PC-9 (cell line): ENCODE measurements at regions not wholly inside any gene's neighbourhood (a gene's known extent, or its start where the extent isn't known, plus 50 kb on each side); places are given as distances from the start of the nearest gene placed in this dataset.

Experiments used
- BruUV-seq: library from RNA; stranded (reverse); fragments of 400-500 nt; replicated peaks from 2 replicates; lab custom pipeline; 2021; lab: Mats Ljungman, UMichigan
- CTCF ChIA-PET: fragments of 300-600 bp; sonication (Branson Sonifier 250); formaldehyde crosslinking; loops from one replicate; lab custom pipeline; 2022; ENCODE audit warnings: antibody characterized with exemption; lab: Charles Lee
- POLR2A ChIA-PET: fragments of 300-600 bp; sonication (Branson Sonifier 250); formaldehyde crosslinking; loops from one replicate; lab custom pipeline; 2022; ENCODE audit warnings: antibody characterized with exemption; ENCODE audit not compliant: unreplicated experiment; lab: Charles Lee
- DNase-seq, 2 experiments: peaks; one replicate each; pipeline versions ENCODE4 v3.0.0 to v3.0.0-alpha.2; 2015 to 2022; ENCODE audit warnings: mixed read lengths in 1 of 2
- H2AFZ ChIP-seq: fragments of 200-600 bp; sonication (generic); 2 replicates; pipeline ENCODE4 v1.8.1; 2017; ENCODE audit warnings: antibody characterized with exemption
- H3F3A ChIP-seq: fragments of 200-600 bp; sonication (generic); 2 replicates; pipeline ENCODE4 v1.8.1; 2017; ENCODE audit warnings: antibody characterized with exemption, mild to moderate bottlenecking, low read depth; ENCODE audit not compliant: insufficient read depth
- H3K27ac ChIP-seq: fragments of 200-600 bp; sonication (generic); 2 replicates; pipeline ENCODE4 v1.6.1; 2016; ENCODE audit warnings: mixed run types
- H3K27me3 ChIP-seq: fragments of 200-600 bp; sonication (generic); 2 replicates; pipeline ENCODE4 v1.6.1; 2016; ENCODE audit warnings: low read depth, mixed run types; ENCODE audit not compliant: insufficient read depth
- H3K36me3 ChIP-seq: fragments of 200-600 bp; sonication (generic); 2 replicates; pipeline ENCODE4 v1.6.1; 2016; ENCODE audit warnings: low read depth, mixed run types
- H3K4me1 ChIP-seq: fragments of 200-600 bp; sonication (generic); replicated peaks from 2 replicates; pipeline ENCODE4 v1.6.1; 2016; ENCODE audit warnings: mixed run types; ENCODE audit not compliant: insufficient read depth
- H3K4me2 ChIP-seq: fragments of 200-600 bp; sonication (generic); 2 replicates; pipeline ENCODE4 v1.6.1; 2017; ENCODE audit warnings: mixed run types
- H3K4me3 ChIP-seq: fragments of 200-600 bp; sonication (generic); 2 replicates; pipeline ENCODE4 v1.6.1; 2016; ENCODE audit warnings: mixed run types
- H3K79me2 ChIP-seq: fragments of 200-600 bp; sonication (generic); 2 replicates; pipeline ENCODE4 v1.6.1; 2017; ENCODE audit warnings: low read depth, mixed run types
- H3K9me2 ChIP-seq: fragments of 200-600 bp; sonication (generic); 2 replicates; pipeline ENCODE4 v1.8.1; 2017; ENCODE audit warnings: mild to moderate bottlenecking; ENCODE audit not compliant: insufficient read depth
- H3K9me3 ChIP-seq: fragments of 200-600 bp; sonication (generic); 2 replicates; pipeline ENCODE4 v1.8.1; 2016; ENCODE audit warnings: low read depth; ENCODE audit not compliant: insufficient read depth
- H4K20me1 ChIP-seq: fragments of 200-600 bp; sonication (generic); 2 replicates; pipeline ENCODE4 v1.8.1; 2017; ENCODE audit not compliant: insufficient read depth
- EZH2 ChIP-seq: fragments of 200-600 bp; sonication (generic); IDR thresholded peaks from 2 replicates; pipeline ENCODE4 v1.8.0; 2017; ENCODE audit warnings: antibody characterized with exemption, low read depth
- intact Hi-C: fragments of 100-400 bp; cut with micrococcal nuclease; formaldehyde crosslinking; loops from one replicate; pipeline ENCODE4 v1.10.0; 2022; ENCODE audit not compliant: unreplicated experiment
- TF ChIP-seq, protein P1 (sequence below): fragments of 200-600 bp; sonication (generic); conservative IDR thresholded peaks from 2 replicates; pipeline ENCODE4 v1.6.1; 2017; ENCODE audit warnings: mixed run types, antibody characterized with exemption, mild to moderate bottlenecking, moderate library complexity

DNA sequence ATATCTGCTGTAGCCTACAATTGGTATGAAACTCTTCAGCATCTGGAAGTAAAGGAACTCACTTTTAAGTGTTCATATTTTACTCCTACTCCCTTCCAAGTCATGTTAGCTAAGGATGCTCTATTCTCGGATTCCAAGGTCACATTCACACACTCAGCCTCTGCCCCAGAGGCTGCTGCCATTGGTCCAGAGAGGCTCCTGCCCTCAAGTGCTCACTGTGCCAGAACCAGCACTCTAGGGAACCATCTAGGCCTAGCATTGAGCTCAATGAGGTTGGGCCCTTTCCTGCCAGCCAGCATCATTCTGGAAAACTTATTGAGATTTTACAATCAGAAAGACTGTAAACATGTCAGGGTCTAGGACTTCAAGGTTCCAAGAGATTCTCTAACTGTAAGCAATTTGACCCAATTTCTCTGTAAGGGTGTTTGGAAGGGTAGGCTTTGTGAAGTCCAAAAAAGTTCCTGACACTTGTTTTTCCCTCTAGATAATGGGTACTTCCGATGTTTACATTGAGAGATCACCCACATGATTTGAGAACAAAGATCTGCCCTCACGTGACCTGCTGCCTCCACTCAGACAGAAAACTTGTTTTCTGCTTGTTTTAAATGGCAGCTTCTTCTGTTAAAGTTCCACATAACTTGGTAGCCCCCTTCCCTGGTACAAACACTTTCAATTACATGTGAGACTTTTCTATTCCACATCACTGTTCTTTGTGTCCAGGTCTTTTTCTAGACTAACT is 94.9 kb downstream of the MAB21L3 start:
- H3F3A ChIP-seq = no peaks in the 10 kb centered on the region
- POLR2A ChIA-PET = no interaction called here
- no peaks in the 10 kb centered on the region for H3K9me3 ChIP-seq
- TF ChIP-seq, protein P1, sequence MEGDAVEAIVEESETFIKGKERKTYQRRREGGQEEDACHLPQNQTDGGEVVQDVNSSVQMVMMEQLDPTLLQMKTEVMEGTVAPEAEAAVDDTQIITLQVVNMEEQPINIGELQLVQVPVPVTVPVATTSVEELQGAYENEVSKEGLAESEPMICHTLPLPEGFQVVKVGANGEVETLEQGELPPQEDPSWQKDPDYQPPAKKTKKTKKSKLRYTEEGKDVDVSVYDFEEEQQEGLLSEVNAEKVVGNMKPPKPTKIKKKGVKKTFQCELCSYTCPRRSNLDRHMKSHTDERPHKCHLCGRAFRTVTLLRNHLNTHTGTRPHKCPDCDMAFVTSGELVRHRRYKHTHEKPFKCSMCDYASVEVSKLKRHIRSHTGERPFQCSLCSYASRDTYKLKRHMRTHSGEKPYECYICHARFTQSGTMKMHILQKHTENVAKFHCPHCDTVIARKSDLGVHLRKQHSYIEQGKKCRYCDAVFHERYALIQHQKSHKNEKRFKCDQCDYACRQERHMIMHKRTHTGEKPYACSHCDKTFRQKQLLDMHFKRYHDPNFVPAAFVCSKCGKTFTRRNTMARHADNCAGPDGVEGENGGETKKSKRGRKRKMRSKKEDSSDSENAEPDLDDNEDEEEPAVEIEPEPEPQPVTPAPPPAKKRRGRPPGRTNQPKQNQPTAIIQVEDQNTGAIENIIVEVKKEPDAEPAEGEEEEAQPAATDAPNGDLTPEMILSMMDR = no peak
- no peak for TF ChIP-seq EZH2
- no peaks in the 10 kb centered on the region for H3K4me1 ChIP-seq
- no TSS peak for BruUV-seq
- no peaks in the 10 kb centered on the region for H3K36me3 ChIP-seq
- H2AFZ ChIP-seq = no peak overlapping the region
- no peaks in the 10 kb centered on the region for H3K9me2 ChIP-seq
- H3K27ac ChIP-seq = no peak overlapping the region
- H4K20me1 ChIP-seq = no peaks in the 10 kb centered on the region
- no peaks in the 10 kb centered on the region for H3K27me3 ChIP-seq
- no peak overlapping the region for H3K4me2 ChIP-seq
- no peaks in the 10 kb centered on the region for H3K79me2 ChIP-seq
- DNase-seq = no peak
- CTCF ChIA-PET = no interaction called here
- intact Hi-C loops = no loop called here
- no peak overlapping the region for H3K4me3 ChIP-seq

DNA sequence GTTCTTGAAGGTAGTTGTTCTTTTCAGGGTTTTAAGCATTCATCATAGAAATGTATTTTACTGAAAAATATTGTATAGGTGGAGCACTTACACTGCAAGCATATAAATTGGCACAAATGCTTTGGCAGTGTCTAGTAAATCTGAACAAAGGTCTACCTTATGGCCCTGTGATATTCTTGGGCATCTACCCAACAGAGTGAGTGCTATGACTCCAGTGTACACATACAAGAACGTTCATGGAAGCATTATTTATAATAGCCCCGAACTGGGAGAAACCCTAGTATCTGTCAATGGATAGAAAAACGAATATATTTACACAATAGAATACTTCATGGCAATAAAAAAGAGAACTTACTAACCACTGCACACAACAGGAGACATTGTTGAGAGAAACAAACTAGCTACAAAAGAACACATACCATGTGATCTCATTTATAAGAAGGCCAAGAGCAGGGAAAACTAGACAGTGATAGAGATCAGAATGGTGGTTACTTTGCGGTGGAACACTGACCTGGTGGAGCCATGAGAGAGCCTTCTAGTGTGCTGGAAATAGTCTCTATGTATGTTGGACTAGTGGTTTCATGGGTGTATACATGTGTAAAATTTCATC is 96.0 kb downstream of the MAB21L3 start:
- H3K9me2 ChIP-seq = no peaks in the 10 kb centered on the region
- POLR2A ChIA-PET = interaction anchor here (0.6 kb wide), 1 partner anchor 9 kb away, joined by 11 read pairs; no protein-coding TSS in a partner anchor
- H3F3A ChIP-seq = no peaks in the 10 kb centered on the region
- no peak overlapping the region for H2AFZ ChIP-seq
- no peaks in the 10 kb centered on the region for H3K36me3 ChIP-seq
- no peaks in the 10 kb centered on the region for H3K4me1 ChIP-seq
- no peak overlapping the region for H3K4me2 ChIP-seq
- no peak for DNase-seq
- intact Hi-C loops = no loop called here
- no peaks in the 10 kb centered on the region for H3K79me2 ChIP-seq
- no peak overlapping the region for H3K27ac ChIP-seq
- no peak for TF ChIP-seq EZH2
- TF ChIP-seq, protein P1 = no peak
- CTCF ChIA-PET = no interaction called here
- H3K27me3 ChIP-seq = no peaks in the 10 kb centered on the region
- no peaks in the 10 kb centered on the region for H4K20me1 ChIP-seq
- no TSS peak for BruUV-seq
- no peak overlapping the region for H3K4me3 ChIP-seq
- H3K9me3 ChIP-seq = no peaks in the 10 kb centered on the region

DNA sequence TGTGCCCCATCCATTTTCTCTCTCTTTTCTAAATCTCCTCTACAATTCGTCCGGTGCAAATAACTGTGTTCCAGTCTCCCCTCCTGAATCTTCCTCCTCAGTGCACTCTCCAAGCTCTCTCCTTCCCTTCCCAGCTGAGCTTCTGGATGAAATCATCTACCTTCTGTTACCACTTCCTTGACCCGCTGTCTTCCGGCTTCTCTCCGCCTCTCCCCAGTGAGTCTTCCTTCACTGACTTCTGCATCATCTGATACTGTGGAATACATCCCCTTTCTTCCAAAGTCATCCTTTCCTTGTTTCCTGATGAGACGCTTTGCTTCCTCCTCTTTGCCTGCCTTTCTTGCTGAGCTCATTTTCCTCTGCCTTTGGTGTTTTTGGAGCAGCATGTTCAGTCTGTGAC is 96.9 kb downstream of the MAB21L3 start:
- intact Hi-C loops = no loop called here
- ChIA-PET POLR2A (no interaction called here), CTCF (no interaction called here)
- Histone ChIP-seq H3K9me2 (no peaks in the 10 kb centered on the region), H3K9me3 (no peaks in the 10 kb centered on the region; the same call in 1 of the 2 replicates), H3K4me3 (no peak overlapping the region), H3F3A (no peaks in the 10 kb centered on the region), H3K27me3 (no peaks in the 10 kb centered on the region), H3K27ac (no peak overlapping the region), H3K4me1 (no peaks in the 10 kb centered on the region), H3K36me3 (no peaks in the 10 kb centered on the region), H3K4me2 (no peak overlapping the region), H3K79me2 (no peaks in the 10 kb centered on the region), H4K20me1 (no peaks in the 10 kb centered on the region), H2AFZ (no peak overlapping the region)
- TF ChIP-seq, protein P1 = no peak
- TF ChIP-seq EZH2 = no peak
- no peak for DNase-seq
- BruUV-seq = no TSS peak
